HG02759 (cell line): ENCODE measurements at regions not wholly inside any gene's neighbourhood (a gene's known extent, or its start where the extent isn't known, plus 50 kb on each side); places are given as distances from the start of the nearest gene placed in this dataset.
A peak's percentile ranks its signal among the peaks of the same experiment; 100 is the strongest.

Experiments
- ATAC-seq: cut with Tn5 transposase; IDR thresholded peaks from one replicate; pipeline ENCODE4 v1.9.1; 2021; ENCODE audit warnings: mild to moderate bottlenecking, moderate library complexity; ENCODE audit not compliant: unreplicated experiment

- ATAC-seq = no peak
These were observed 141.9 kb upstream of the LGALSL start for GRCh38 chr2:64311948-64312621.

DNA sequence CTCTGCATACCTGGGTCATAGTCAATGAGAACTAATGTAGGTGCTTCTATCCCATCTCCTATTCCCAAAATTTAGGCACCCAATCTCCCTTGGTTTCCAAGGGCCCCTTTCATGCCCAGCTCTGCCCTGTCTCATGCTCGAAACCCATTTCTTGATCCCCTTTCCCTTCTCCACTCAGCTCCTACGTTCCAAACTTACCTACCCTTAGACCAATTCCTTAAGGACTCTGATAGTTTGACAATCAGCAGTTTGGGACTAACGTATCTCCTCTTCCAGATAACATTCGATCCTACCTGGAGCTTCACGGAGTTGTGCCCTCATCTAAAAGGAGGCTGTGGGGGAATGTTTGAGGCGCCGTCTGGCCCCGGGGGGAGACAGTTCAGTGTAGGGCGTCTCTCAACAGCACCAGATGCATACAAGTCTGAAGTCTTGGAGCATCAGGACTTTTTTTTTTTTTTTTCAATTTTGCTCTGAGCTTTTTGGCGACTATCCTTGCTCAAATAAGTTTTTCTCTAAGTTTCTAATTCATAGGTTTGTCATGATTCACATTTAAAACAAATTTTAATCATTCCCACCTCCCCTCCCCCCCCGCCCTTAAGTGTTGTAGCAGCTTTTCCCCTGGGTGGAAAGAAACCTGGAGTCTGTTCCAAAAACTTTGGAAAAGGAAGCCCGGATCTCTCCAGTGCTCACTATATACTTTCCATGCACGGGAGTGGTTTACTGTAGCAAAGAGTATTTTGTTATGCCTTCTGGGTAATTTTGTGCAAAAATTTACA, 141.2 kb upstream of the LGALSL start:
- no peak for ATAC-seq

- ATAC-seq = no peak
These were observed 140.6 kb upstream of the LGALSL start for GRCh38 chr2:64313398-64313723.

DNA sequence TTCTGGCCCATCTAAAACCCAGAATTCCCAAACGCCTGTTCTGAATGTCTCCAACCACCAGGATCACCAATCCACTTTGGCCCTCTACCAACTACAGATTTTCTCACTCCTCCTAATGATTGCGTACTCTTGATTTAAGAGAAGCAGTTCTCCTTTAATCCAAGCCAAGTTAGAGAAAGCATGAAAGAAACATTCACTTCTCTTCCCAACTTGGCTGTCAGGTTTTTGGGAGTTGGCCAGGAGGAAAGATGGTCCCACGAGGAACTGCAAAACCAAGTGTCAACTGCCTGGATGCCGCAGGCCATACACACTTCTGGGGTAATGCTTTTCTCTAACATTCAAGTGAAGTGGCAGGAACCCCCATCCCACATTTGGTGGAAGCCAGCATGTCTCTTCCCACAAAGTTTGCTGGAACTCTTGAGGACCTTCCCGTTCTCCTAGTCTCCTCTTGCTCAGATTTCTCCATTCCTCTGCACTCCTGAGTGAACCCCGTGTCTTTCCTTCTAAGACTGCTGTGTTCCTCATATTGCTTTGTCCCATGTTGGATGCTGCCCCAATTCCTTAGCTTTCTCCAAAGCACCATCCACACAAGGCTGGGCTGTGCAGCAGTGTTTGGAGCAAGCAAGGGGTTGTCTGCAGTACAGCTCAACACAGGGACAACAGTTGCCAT, 138.5 kb upstream of the LGALSL start:
- ATAC-seq = no peak

DNA sequence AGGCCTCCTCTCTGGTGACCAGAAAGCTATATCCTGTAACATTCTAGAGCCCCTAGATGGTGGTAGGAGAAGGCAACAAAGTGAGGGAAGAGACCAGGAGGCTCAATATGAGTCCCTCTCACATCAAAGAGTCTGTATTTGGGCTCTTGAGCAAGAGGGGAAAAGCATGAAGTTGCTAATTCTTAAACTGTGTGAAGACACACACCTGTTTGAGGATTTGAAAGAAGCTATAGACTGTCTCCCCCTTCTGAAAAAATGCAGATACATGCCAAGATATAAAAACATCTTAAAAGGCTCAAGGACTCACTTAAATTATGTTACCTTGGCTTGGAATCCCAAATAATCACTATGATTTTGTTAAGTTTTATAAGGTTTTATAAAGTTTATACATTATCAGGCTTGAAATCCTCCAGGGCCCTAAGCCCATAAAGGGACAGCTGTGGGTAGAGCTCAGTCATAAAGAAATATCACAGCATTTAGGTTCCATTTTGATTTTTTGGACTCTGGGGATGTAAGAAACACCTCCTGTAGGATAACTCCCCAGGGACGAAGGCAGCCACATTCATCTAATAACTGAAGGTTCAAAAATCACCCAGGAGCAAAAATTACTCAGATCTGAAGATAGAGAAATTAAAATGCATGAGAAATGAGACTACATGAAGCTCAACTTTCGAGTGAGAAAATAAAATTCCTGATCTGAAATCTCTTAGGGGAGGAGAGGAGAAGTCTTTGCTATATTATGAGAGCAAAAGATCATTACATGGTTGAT, 136.1 kb upstream of the LGALSL start:
- no peak for ATAC-seq

- ATAC-seq = no peak
These were observed 135.6 kb upstream of the LGALSL start for GRCh38 chr2:64318476-64318748.

GRCh38 chr2:64319896-64320295, 134.1 kb upstream of the LGALSL start:
- ATAC-seq = no peak

- no peak for ATAC-seq
These were observed 131.5 kb upstream of the LGALSL start for GRCh38 chr2:64322433-64322832.

DNA sequence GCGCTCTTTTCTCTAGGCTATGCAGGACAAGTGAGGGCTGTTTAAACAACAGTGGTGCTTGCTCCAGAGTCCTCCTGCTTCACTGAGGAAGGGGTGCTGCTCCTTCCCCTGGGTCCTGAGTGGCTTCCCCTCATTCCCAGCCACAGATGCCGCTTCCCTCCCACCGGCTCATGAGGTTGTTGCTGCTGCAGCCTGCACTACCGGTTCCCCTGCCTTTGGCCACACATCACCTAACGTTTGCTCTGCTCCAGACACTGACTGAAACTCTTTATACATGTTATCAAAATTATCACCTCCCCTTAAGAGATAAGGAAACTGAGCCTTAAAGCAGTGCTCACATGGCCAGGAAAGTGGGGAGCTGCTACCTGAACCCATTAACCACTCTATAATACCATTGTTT, 130.8 kb upstream of the LGALSL start:
- ATAC-seq = no peak

DNA sequence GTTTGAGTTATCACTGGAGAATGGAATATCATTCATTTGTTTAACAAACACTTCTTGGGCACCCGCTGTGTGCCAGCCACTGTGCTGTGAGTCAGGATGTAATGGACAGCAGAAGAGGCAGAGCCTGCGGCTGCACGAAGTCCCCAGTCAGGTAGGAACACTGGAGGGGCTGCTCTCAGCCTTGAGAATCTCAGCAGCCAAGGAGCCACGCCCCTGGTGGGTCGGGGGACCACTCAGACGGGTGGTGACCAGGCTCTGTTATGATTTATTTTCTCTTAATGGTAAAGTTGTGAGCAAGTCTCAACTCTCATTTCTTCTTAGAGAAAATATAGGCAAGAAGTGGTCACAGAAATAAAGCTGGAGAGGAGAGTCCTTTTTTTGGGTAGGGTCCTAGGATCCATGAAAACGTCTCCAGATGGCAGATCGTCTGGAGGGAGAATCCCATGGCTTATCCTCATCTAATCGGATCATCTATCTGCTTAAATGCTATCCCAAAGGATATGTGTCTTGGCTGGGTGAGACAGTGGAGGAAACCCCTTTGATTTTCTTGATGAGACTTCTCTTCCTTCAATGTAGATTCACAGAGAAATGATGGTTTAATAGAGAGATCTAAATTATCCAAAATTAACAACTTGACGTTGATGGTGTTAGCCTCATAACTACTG, 129.1 kb upstream of the LGALSL start:
- no peak for ATAC-seq

GRCh38 chr2:64325477-64325851, 128.5 kb upstream of the LGALSL start:
- ATAC-seq = peak; percentile 14

DNA sequence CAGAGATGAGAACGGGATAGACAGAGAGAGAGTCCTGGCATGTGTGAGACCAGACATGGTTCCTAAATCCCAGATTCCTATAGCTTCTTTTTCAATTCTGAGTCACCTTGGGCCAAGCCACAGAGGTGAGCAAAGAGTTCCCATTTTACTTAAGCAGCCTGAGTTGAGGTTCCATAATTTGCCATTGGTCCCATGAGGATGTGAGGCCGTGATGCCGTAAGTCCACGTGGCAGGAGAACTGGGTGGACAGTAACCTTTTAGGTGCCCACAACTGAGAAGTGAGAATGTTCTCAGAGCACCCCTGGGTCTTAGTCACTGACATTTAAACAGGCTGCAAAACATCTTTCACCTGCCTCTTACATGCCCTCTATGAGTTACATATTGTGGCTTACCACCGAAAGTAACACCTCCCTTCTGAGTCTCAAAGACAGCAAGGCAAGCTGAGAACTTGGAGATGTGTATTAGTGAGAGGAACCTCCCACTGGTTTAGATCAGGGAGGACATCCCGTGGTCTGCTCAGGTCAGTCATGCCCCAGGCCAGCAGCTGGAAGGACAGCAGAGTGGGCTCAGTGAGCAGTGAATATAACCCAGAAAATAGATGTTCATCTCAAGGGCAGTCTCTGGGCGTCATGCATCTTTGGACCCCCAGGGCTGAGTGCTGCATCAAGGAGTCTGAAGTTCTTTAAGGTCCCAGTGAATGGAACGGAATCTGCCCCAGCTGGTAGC, 127.9 kb upstream of the LGALSL start:
- ATAC-seq = peak; percentile 84

DNA sequence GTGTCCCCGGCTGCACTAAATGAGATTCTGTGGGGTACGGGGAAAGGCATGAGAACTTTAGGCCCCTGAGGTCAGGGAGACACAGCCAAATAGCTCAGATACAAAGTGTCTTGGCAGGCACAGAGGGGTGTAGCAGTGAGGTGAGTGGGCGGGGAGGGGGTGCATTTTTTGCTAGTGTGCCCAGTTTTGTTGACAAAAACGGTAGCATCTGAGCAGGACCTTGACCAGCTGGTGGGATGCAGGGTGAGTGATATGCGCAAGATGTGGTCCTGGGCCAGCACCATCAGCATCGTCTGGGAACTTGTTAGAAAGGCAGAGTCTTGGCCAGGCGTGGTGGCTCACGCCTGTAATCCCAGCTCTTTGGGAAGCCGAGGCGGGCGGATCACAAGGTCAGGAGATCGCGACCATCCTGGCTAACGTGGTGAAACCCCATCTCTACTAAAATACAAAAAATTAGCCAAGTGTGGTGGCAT, 127.3 kb upstream of the LGALSL start:
- ATAC-seq = no peak

- ATAC-seq = no peak
These were observed 126.8 kb upstream of the LGALSL start for GRCh38 chr2:64327129-64327509.

DNA sequence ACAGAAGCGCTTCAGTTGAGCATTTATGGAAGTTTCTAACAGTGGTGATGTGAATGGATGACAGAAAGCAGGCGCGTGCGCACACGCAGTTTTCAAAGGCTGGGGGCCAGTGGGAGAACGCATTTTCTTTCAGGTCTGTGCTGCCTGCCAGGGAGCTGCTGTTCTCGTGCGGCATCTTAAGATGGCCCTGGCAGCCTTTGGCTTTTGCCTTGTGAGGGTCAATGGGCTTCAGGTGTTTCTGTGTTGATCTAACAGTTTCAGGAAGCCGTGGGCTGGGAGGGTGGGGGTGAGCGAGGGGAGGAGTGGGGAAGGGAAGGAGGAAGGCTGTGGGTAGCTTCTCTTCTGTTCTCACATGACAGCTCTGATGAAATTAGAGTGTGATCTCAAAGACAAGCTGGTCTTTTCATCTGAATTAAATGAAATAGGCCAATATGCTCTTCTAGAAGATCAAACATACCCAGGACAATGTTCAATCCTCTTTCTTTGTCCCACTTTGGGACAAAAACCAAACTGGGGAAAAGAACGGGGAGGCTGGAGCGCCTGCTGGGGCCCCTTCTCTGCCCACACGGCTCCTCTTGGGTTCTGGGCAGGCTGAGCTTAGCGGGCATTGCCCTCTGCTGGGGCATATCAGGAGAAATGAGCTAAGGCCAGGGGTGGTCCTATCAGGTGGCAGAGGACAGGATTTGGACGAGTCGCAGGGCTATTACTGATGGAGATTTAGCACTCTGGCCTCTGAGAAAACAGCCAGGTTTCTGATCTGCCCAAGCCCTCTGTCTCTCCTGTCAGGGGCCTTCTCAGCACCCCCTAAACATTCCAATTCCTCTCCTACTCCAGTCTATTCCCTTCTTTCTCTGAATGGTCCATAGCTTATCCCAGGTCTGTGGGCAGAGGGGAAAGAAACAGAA, 126.2 kb upstream of the LGALSL start:
- ATAC-seq = peak; percentile 28

GRCh38 chr2:64328415-64328722, 125.6 kb upstream of the LGALSL start:
- ATAC-seq = no peak

DNA sequence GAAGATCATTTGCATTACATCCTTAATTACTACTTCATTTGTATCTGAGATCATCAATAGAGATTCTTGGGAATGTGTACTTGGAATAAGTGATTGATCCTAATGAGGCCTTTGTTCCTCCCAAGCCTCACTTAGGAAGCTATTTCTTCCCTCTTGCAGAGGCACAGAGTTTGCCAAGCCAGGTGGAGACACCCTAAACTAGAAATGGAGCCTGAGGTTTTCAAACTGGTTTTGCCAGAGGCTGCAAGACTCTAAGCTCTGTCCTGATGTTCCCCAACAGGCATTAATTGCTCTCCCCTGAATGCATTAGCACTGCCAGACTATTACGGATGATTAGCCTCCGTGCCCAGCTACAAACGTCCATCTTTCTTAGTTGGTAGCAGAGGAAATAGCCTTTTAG, 125.2 kb upstream of the LGALSL start:
- no peak for ATAC-seq

DNA sequence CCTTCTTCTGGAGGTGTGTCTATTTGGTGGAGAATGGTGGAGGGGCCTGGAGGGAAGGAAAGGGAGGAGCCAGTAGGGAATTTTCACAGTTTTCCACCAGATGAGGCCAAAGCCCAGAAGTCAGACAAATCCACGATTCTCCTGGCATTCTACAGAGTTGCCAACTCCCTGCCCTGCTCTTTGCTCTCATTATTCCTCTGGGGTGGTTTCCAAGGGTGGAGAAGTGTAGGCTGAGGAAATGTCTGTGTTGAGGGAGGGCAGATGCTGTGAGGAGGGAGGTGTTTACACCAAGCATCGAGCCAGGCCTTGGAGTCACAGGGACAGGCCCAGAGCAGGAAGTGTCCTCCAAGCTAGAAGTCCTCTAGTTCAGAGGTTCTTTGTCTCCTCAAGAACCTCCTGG, 124.1 kb upstream of the LGALSL start:
- no peak for ATAC-seq

DNA sequence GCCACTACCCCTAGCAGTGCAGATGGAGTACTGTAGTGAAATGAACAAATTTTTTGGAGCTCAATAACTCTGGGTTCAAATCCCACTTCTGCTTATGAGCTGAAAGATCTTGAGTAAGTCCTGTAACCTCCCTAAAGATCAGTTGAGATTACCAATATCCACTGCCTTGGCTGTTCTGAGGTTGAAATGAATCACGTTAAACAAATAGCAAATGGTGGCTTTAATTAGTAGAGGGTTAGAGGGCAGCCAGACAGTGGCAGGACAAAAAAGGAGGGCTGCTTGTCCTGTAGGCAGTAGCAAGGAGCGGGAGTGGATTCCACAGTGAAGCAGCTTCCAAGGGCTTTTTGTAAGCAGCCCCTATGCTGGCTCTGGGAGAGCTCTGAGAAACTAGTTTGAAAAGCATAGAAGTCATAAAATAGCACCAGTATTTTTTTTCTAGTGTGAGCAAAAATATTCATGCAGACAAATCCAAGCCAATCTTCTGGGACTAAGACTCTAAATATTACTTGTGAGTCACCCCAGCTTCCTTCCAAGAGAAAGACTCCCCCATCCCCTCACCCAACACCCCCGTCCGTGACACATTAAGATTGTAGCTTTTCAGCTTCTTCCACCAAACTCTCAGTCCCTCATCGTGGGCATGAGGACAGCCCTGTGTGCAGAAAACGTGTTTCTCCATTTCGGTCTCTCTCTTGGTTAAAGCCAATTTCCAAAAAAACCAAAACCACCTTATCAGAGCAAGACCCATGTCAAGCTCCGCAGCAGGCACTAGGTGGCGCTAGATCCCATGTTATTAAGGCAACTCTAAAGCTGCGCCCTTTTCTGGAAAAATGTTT, 123.5 kb upstream of the LGALSL start:
- no peak for ATAC-seq
